IgD-negative memory B cell (primary cell): ENCODE measurements at regions not wholly inside any gene's neighbourhood (a gene's known extent, or its start where the extent isn't known, plus 50 kb on each side); places are given as distances from the start of the nearest gene placed in this dataset.

ENCODE experiments used
- H3K27ac Mint-ChIP-seq, 3 donors: one replicate each; pipeline ENCODE4 v1.8.0; 2020 to 2022; ENCODE audit warnings: mild to moderate bottlenecking in 3 of 3, mixed read lengths in 3 of 3, moderate library complexity in 1 of 3
- H3K27me3 Mint-ChIP-seq: one replicate; pipeline ENCODE4 v1.8.0; 2021; ENCODE audit warnings: mixed read lengths
- H3K36me3 Mint-ChIP-seq: one replicate; pipeline ENCODE4 v1.8.0; 2020; ENCODE audit warnings: mild to moderate bottlenecking, mixed read lengths
- H3K4me1 Mint-ChIP-seq, 3 donors: one replicate each; pipeline ENCODE4 v1.8.0; 2020 to 2022; ENCODE audit warnings: mixed read lengths in 3 of 3, mild to moderate bottlenecking in 1 of 3
- H3K4me3 Mint-ChIP-seq, 4 donors: one replicate each; pipeline ENCODE4 v1.8.0; 2020 to 2022; ENCODE audit warnings: mild to moderate bottlenecking in 4 of 4, mixed read lengths in 4 of 4, moderate library complexity in 3 of 4
- H3K9me3 Mint-ChIP-seq, 3 donors: one replicate each; pipeline ENCODE4 v1.8.0; 2020 to 2021; ENCODE audit warnings: mixed read lengths in 3 of 3, mild to moderate bottlenecking in 1 of 3

DNA sequence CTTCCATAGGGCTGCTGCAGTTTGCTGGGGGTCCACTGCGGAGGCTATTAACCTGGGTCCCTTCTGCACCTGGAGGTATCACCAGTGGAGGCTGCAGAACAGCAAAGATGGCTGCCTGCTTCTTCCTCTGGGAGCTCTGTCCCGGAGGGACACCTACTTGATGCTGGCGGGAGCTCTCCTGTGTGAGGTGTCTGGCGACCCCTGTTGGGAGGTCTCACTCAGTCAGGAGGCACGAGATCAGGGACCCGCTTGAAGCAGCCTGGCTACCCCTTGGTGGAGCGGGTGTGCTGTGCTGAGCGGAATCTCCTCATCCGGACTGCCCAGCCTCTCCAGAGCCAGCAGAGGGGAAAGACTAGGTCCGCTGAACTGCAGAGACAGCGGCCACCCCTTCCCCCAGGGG is 56.0 kb upstream of the CTXND1 start:
- Mint-ChIP-seq H3K4me3 (no peak overlapping the region), H3K4me1 (no peaks in the 10 kb centered on the region), H3K27ac (no peak overlapping the region), H3K36me3 (no peaks in the 10 kb centered on the region), H3K27me3 (peaks cover 19% of the 10 kb centered on the region), H3K9me3 (no peaks in the 10 kb centered on the region)

DNA sequence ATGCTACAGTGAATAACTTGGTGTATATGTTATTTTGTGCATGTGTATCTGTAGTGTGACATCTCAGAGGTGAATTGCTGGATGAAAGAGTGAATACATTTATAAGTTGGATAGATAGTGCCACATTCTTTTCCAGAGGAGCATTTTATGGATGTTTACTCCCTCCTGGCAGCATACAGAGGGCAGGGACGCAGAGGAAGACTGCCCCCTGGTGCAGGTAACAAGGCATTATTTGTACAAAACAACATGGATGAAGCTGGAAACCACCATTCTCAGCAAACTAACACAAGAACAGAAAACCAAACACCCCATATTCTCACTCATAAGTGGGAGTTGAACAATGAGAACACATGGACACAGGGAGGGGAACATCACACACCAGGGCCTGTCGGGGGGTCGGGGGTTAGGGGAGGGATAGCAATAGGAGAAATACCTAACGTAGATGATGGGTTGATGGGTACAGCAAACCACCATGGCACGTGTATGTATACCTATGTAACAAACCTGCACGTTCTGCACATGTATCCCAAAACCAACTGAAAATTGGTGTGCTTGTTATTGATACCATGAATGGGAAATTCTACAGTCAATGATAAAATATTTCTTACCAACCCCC is 57.9 kb upstream of the CTXND1 start:
- Mint-ChIP-seq H3K9me3 (no peaks in the 10 kb centered on the region), H3K27ac (no peak overlapping the region), H3K4me3 (no peak overlapping the region), H3K27me3 (peaks cover 15% of the 10 kb centered on the region), H3K36me3 (no peaks in the 10 kb centered on the region), H3K4me1 (no peaks in the 10 kb centered on the region)

DNA sequence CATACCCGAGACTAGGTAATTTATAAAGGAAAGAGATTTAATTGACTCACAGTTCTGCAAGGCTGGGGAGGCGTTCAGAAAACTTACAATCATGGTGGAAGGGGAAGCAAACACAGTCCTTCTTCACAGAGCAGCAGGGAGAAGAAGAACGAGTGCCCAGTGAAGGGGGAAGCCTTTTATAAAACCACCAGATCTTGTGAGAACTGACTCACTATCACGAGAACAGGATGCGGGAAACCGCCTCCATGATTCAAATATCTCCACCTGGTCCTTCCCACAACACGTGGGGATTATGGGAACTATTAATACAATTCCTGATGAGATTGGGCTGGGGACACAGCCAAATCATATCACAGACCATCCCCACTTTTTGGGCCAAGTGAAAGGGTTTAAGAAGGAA is 58.8 kb upstream of the CTXND1 start:
- Mint-ChIP-seq H3K27me3 (peaks cover 21% of the 10 kb centered on the region), H3K4me1 (no peaks in the 10 kb centered on the region), H3K4me3 (no peak overlapping the region), H3K36me3 (no peaks in the 10 kb centered on the region), H3K9me3 (no peaks in the 10 kb centered on the region), H3K27ac (no peak overlapping the region)

DNA sequence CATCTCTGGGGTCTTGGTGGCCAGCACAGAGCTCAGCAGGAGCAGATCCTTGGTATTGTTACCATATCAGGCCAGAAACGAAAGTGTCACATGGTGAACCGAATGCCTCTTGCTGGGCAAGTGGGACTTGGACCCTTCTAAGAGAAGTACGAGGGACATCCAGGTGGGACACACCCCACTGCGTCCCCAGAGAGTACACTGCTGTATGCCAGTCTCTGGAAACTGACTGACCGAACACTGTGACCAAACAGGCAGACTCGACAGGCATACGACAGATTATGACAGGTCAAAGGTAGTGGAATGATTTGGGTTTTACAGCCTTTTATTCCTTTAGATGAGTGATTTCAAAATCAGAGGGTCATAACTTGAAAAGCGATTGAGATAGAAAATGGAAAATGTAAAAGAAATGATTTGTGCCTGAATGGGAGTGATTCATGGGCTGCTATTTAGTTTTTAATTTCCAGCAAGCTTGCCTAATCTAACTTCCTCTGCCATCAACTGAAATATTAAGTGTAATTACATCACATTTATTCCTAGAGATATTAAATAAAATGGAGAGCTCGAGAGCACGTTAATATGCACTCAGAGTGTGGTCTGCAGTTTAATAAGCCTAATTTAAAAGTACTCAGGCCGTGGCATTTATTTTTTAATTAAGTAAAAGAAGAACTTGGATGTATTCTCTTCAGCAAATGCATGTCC is 63.4 kb upstream of the CTXND1 start:
- H3K36me3 Mint-ChIP-seq, result peaks cover 2% of the 10 kb centered on the region
- H3K27me3 Mint-ChIP-seq, result peaks cover 18% of the 10 kb centered on the region
- H3K27ac Mint-ChIP-seq, result peak overlapping the region in 1 of 3 donors; percentile 87
- no peaks in the 10 kb centered on the region for H3K4me1 Mint-ChIP-seq
- no peaks in the 10 kb centered on the region for H3K9me3 Mint-ChIP-seq
- H3K4me3 Mint-ChIP-seq, result no peak overlapping the region

DNA sequence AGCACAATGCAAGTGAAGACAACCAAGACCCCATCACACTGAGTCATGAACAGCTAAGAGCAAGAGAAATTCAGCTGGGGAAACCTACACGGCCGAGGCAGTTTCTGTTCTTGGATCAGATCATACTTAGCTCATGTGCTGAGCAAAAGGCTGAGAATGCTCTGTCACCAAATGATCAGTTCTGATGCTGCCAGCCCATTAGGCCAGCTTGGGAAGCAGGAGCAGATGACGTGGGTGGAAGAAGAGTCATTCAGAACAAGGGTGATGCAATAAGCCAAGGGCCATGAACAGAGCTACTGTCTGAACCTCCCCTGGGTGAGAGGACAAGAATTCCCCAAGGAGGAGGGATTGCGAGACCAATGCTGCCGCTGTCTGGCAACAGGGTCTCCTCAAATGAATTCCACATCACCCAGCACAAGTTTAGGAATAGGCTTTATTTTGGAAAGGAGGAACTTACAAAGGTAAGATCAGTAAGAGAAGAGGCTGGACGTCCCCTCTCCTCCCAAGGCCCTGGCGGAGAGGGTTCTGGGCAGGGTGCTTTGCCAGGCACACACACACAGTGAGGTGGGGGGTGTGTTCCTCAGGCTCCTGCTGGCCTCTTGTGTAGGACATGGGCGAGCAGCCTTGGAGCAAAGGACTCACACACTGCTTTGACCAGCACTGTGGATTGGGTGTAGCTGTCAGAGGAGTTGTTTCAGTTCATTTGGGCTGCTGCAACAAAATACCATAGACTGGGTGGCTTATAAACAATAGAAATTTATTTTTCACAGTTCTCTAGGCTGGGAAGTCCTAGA is 65.6 kb upstream of the CTXND1 start:
- H3K27ac Mint-ChIP-seq, result no peak overlapping the region

DNA sequence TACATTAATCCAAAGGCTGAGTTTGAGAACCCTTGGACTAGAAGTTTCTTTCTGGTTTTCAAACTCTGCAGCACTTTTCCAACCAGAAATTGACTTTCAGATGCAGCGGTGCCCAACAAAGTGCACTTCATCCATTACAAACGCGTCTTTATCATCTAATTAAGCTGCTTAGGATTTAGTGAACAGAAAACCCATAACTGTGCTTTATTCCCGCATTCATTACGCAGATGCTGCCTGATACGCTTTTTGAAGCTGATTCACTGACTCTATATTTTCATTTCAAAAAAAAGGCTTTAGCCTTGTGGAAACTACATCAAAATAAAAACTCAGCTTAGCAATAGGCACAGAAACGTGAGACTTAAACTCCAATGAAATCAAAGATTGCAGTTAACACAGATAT is 69.8 kb upstream of the CTXND1 start:
- Mint-ChIP-seq H3K4me3 (no peak overlapping the region), H3K27ac (no peak overlapping the region), H3K27me3 (peaks cover 12% of the 10 kb centered on the region)

More for the DNA sequence above, 65.6 kb upstream of the CTXND1 start:
- no peaks in the 10 kb centered on the region for H3K4me1 Mint-ChIP-seq
- no peaks in the 10 kb centered on the region for H3K9me3 Mint-ChIP-seq
- H3K4me3 Mint-ChIP-seq, result no peak overlapping the region
- H3K36me3 Mint-ChIP-seq, result peaks cover 2% of the 10 kb centered on the region
- H3K27me3 Mint-ChIP-seq, result peaks cover 17% of the 10 kb centered on the region

DNA sequence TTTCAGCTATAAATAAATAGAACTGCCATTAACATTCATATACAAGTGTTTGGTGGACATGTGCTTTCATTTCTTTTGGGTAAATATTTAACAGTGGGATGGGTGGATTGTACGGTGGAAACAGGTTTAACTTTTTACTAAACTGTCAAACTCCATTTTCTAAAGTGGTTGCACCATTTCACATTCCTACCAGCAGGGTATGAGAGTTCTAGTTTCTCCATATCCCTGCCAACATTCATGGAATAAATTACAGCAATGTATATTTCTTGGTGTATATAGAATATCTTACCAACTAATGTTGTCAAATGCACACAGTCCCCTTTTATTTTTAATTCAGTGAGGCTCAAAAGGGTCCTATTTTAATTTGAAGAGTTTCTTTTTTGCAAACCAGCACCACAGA is 71.3 kb upstream of the CTXND1 start:
- no peaks in the 10 kb centered on the region for H3K4me1 Mint-ChIP-seq
- H3K27ac Mint-ChIP-seq, result no peak overlapping the region
- H3K4me3 Mint-ChIP-seq, result no peak overlapping the region
- peaks cover 0 to 7% (median 6%) of the 10 kb centered on the region in 3 donors for H3K9me3 Mint-ChIP-seq
- H3K27me3 Mint-ChIP-seq, result peaks cover 11% of the 10 kb centered on the region
- H3K36me3 Mint-ChIP-seq, result no peaks in the 10 kb centered on the region

More for the DNA sequence above, 69.8 kb upstream of the CTXND1 start:
- Mint-ChIP-seq H3K4me1 (no peaks in the 10 kb centered on the region), H3K9me3 (peaks cover 0 to 7% (median 6%) of the 10 kb centered on the region in 3 donors), H3K36me3 (peaks cover 2% of the 10 kb centered on the region)

DNA sequence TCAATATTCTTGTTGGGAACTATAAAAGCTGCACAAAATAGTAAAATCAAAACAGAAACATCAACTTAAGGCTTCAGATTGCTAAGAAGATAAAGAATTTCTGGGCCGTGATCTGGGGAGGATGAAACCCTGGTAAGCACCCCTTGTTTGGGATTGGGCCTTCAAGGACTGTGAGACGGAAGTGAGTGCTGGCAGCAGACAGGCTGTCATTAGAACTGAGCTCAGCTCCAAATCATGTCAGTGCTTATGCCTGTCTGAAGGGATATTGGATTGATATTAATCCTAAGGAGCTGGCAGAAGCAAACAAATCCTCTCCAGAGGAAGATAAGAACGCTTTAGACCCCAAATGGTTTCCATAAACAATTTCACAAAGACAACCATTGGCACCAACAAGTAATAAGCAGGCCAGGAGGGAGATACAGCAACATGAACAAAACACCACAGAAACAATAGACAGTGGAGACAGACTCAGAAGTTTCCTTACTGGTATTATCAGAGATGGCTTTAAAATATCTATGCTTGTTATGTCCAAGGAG is 72.6 kb upstream of the CTXND1 start:
- Mint-ChIP-seq H3K36me3 (no peaks in the 10 kb centered on the region), H3K27me3 (peaks cover 9% of the 10 kb centered on the region), H3K4me3 (no peak overlapping the region), H3K4me1 (no peaks in the 10 kb centered on the region), H3K27ac (no peak overlapping the region), H3K9me3 (peaks cover 0 to 7% (median 6%) of the 10 kb centered on the region in 3 donors)

DNA sequence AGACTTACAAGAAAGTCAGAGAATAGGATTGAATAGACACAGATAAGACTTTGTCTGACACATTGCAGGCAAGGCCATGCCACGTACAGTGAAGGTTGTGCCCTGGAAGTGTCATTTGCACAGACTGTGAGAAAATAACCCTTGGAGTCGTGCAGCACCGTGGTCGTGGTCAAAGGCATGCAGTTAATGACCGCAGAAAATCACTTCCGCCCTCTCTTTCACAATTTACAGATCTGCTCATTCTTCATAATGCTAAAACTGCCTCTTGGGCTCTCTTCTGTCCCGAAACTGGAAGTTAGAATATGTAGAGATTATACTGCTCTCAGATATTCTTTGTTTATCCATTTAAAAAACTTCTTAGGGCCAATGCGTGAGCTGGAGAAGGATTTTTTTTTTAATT is 73.2 kb upstream of the CTXND1 start:
- H3K27me3 Mint-ChIP-seq, result peaks cover 6% of the 10 kb centered on the region
- H3K27ac Mint-ChIP-seq, result no peak overlapping the region
- no peaks in the 10 kb centered on the region for H3K36me3 Mint-ChIP-seq
- H3K4me1 Mint-ChIP-seq, result no peaks in the 10 kb centered on the region
- peaks cover 0 to 8% (median 7%) of the 10 kb centered on the region in 3 donors for H3K9me3 Mint-ChIP-seq
- H3K4me3 Mint-ChIP-seq, result no peak overlapping the region

DNA sequence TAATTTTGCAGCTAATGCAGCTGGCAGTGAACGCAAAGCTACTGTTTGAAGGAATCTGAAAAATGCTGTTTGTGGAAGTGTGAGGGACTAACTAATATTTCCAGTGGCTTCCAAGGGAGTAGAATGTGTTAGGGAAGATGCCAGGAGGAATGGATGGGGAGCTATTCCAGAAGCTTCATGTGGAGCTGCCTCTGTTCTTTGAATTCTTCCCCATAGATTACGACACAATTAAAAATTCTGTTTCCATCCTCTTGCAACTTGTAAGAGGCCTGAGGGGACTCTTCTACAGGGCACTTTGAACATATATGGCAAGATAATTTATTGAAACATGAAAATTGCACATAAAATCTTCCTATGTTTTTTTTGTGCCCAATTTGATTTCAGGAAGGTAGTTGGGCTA is 74.3 kb upstream of the CTXND1 start:
- Mint-ChIP-seq H3K4me1 (no peaks in the 10 kb centered on the region), H3K27ac (no peak overlapping the region), H3K9me3 (peaks cover 0 to 11% (median 7%) of the 10 kb centered on the region in 3 donors), H3K36me3 (no peaks in the 10 kb centered on the region), H3K27me3 (peaks cover 4% of the 10 kb centered on the region), H3K4me3 (no peak overlapping the region)

DNA sequence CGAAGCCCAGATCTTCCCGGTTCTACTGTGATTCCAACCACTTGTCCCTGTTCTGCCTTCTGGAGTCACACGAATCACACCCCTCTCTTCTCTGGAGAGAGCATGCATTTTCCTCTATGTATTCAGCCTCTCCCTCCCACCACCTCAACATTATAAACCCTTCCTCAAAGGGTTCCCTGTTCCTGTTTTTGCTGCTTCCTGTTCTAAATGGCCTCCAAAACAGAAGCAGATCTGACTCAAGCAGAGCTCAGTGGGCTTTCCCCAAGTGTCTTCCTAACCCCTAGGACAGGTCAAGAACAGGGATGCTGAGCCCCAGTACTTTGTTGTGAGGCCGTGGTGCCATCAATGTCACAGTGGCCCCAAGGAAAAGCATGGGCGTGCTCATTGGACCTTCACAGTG is 75.7 kb upstream of the ARNT2 start:
- H3K36me3 Mint-ChIP-seq, result no peaks in the 10 kb centered on the region
- no peak overlapping the region for H3K27ac Mint-ChIP-seq
- peaks cover 4% of the 10 kb centered on the region for H3K27me3 Mint-ChIP-seq
- H3K4me1 Mint-ChIP-seq, result peaks cover 0 to 4% (median 0%) of the 10 kb centered on the region in 3 donors
- H3K4me3 Mint-ChIP-seq, result no peak overlapping the region
- peaks cover 0 to 11% (median 6%) of the 10 kb centered on the region in 3 donors for H3K9me3 Mint-ChIP-seq

DNA sequence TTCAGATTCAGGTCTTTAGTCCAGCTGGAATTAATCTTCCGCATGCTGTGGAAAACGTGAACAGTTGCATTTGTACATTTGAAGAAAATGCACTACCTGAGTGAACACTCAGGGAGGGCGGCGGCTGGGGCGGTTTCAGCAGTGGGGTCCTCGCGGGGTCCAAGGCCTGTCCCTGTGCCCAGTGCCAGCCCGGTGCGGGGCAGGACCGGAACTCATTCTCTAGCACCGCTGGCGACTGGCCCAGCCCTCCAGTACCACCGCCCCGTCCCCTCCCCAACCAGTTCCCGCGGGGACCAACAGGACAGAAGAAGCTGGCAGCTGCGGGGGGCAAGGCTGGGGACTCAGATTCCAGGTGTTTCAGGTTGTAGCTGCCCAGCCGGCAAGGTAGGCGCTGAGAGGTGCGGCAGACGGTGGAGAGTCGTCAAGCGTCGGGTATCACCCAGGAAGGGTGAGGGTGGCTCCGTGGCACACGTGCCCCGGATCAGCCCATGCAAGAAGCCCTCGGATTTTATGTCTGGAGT is 72.2 kb upstream of the ARNT2 start:
- no peaks in the 10 kb centered on the region for H3K36me3 Mint-ChIP-seq
- peaks cover 0 to 7% (median 0%) of the 10 kb centered on the region in 3 donors for H3K4me1 Mint-ChIP-seq
- peaks cover 0 to 6% (median 4%) of the 10 kb centered on the region in 3 donors for H3K9me3 Mint-ChIP-seq
- H3K27me3 Mint-ChIP-seq, result peaks cover 4% of the 10 kb centered on the region
- H3K27ac Mint-ChIP-seq, result no peak overlapping the region
- no peak overlapping the region for H3K4me3 Mint-ChIP-seq

DNA sequence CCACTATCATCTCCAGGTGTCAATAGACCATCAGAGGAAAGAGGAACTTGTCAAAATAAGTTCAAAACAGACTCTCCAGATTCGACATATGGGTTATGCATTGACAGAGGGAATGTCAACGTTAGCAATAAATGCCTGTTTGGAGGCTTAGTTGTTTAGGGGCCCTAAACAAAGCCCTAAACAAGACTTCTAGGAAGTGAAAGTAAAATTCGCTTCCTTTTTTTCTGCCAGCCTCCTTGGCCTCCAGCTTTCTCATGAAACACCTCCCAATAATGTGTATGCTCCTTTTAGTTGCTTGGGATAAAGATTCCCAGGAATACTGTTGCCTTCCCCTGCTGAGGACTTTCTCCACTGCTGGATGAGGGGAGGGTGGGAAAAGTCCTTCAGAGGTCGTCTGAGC is 70.9 kb upstream of the ARNT2 start:
- Mint-ChIP-seq H3K36me3 (no peaks in the 10 kb centered on the region), H3K4me1 (peaks cover 0 to 7% (median 0%) of the 10 kb centered on the region in 3 donors), H3K9me3 (peaks cover 0 to 6% (median 4%) of the 10 kb centered on the region in 3 donors), H3K27me3 (peaks cover 4% of the 10 kb centered on the region), H3K4me3 (no peak overlapping the region), H3K27ac (peak overlapping the region in 1 of 3 donors; percentile 26)

DNA sequence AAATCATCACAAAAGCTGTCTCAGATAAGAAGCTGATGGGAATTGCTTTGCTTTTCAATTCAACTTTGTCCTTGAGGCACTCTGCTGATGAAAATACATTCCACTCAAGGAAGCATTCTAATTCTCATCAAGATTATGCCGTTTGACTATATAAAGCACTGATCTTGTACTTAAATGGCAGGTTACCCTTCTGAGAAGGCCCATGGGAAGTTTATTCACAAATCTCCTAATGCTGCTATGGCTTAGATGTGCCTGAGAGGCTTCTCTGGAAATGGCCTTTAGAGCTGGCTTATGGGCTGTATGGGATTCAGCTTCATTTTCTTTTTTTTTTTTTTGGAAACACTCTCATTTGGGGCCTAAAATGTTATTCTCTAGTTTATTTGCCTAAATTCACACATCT is 69.7 kb upstream of the ARNT2 start:
- Mint-ChIP-seq H3K4me1 (peaks cover 0 to 7% (median 0%) of the 10 kb centered on the region in 3 donors), H3K36me3 (no peaks in the 10 kb centered on the region), H3K27ac (no peak overlapping the region), H3K4me3 (no peak overlapping the region), H3K27me3 (peaks cover 4% of the 10 kb centered on the region), H3K9me3 (peaks cover 0 to 6% (median 4%) of the 10 kb centered on the region in 3 donors)

DNA sequence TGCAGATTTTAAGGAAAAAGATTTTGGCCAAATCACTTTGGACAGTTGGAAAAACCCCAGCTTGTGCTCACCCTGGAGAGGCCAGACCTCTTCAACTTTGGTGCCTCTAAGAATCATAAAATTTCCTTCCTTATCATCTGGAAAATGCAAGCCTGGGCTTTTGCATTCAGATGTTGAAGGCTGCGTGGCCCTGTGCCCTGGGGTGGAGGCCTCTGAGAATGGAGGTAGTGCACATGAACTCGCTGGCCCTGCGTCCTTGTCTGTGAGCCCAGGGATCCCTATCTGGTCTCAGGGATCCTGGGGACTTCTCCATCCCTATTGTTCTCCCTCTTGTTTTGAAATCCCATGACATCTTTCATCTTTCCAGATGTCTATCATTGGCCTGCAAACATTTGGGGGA is 64.6 kb upstream of the ARNT2 start:
- peak overlapping the region in 1 of 4 donors; percentile 20 for H3K4me3 Mint-ChIP-seq
- no peak overlapping the region for H3K27ac Mint-ChIP-seq
- H3K27me3 Mint-ChIP-seq, result peaks cover 19% of the 10 kb centered on the region
- no peaks in the 10 kb centered on the region for H3K9me3 Mint-ChIP-seq
- no peaks in the 10 kb centered on the region for H3K4me1 Mint-ChIP-seq
- H3K36me3 Mint-ChIP-seq, result no peaks in the 10 kb centered on the region
